PC-3 (cell line): ENCODE measurements at regions not wholly inside any gene's neighbourhood (a gene's known extent, or its start where the extent isn't known, plus 50 kb on each side); places are given as distances from the start of the nearest gene placed in this dataset.

Experiments used
- ATAC-seq: fragments of 200-7000 bp; cut with Tn5 transposase; 2 replicates; pipeline ENCODE4 v1.9.1; 2020; ENCODE audit warnings: mild to moderate bottlenecking, moderate library complexity
- BruUV-seq: library from RNA; stranded (reverse); fragments of 400-500 nt; replicated peaks from 2 replicates; lab custom pipeline; 2021; lab: Mats Ljungman, UMichigan
- CTCF ChIA-PET: fragments of 300-600 bp; sonication (Branson Sonifier 250); formaldehyde crosslinking; loops from one replicate; lab custom pipeline; 2022; ENCODE audit warnings: antibody characterized with exemption; lab: Charles Lee
- POLR2A ChIA-PET: fragments of 300-600 bp; sonication (Branson Sonifier 250); formaldehyde crosslinking; loops from one replicate; lab custom pipeline; 2022; ENCODE audit warnings: antibody characterized with exemption; ENCODE audit not compliant: unreplicated experiment; lab: Charles Lee
- DNase-seq: peaks from one replicate; pipeline ENCODE4 v3.0.0-alpha.2; 2015
- H2AFZ ChIP-seq: fragments of 300-600 bp; sonication (generic); 2 replicates; pipeline ENCODE4 v1.6.0; 2016; ENCODE audit warnings: antibody characterized with exemption, low read length
- H3F3A ChIP-seq: fragments of 300-600 bp; sonication (generic); one replicate; pipeline ENCODE4 v1.6.0; 2017; ENCODE audit warnings: antibody characterized with exemption, low read length, control low read depth, mild to moderate bottlenecking; ENCODE audit not compliant: unreplicated experiment
- H3K27ac ChIP-seq: fragments of 300-600 bp; sonication (generic); 2 replicates; pipeline ENCODE4 v1.5.1; 2016; ENCODE audit warnings: mild to moderate bottlenecking, low read length
- H3K27me3 ChIP-seq: fragments of 300-600 bp; sonication (generic); 2 replicates; pipeline ENCODE4 v1.6.1; 2016; ENCODE audit warnings: low read length, mixed read lengths
- H3K36me3 ChIP-seq: fragments of 300-600 bp; sonication (generic); 2 replicates; pipeline ENCODE4 v1.6.1; 2016; ENCODE audit warnings: low read depth, mixed run types, low read length, mixed read lengths
- H3K4me1 ChIP-seq: fragments of 300-600 bp; sonication (generic); 2 replicates; pipeline ENCODE4 v1.5.1; 2016; ENCODE audit warnings: low read length; ENCODE audit not compliant: insufficient read depth
- H3K4me2 ChIP-seq: fragments of 300-600 bp; sonication (generic); 2 replicates; pipeline ENCODE4 v1.6.0; 2016; ENCODE audit warnings: low read length
- H3K4me3 ChIP-seq: fragments of 300-600 bp; sonication (generic); 2 replicates; pipeline ENCODE4 v1.5.1; 2016; ENCODE audit warnings: mild to moderate bottlenecking, low read length, mixed read lengths
- H3K79me2 ChIP-seq: fragments of 300-600 bp; sonication (generic); 2 replicates; pipeline ENCODE4 v1.6.1; 2017; ENCODE audit warnings: low read length, mixed read lengths
- H3K9ac ChIP-seq: fragments of 300-600 bp; sonication (generic); 2 replicates; pipeline ENCODE4 v1.6.0; 2016; ENCODE audit warnings: mild to moderate bottlenecking, low read length
- H3K9me2 ChIP-seq: fragments of 300-600 bp; sonication (generic); replicated peaks from 2 replicates; pipeline ENCODE4 v1.6.1; 2016; ENCODE audit warnings: mixed run types, low read length, mixed read lengths
- H3K9me3 ChIP-seq: fragments of 300-600 bp; sonication (generic); 2 replicates; pipeline ENCODE4 v1.6.1; 2016; ENCODE audit warnings: low read length, mixed read lengths
- H4K20me1 ChIP-seq: fragments of 300-600 bp; sonication (generic); 2 replicates; pipeline ENCODE4 v1.6.1; 2016; ENCODE audit warnings: low read length, mixed read lengths
- CTCF ChIP-seq: fragments of 300-600 bp; sonication (generic); conservative IDR thresholded peaks from 2 replicates; pipeline ENCODE4 v1.5.1; 2017; ENCODE audit warnings: antibody characterized with exemption, low read depth, mild to moderate bottlenecking, low read length
- EZH2 ChIP-seq: fragments of 300-600 bp; sonication (generic); IDR thresholded peaks from one replicate; pipeline ENCODE4 v1.6.1; 2017; ENCODE audit warnings: antibody characterized with exemption, mild to moderate bottlenecking, low read length; ENCODE audit not compliant: unreplicated experiment
- EZH2phosphoT487 ChIP-seq: fragments of 300-600 bp; sonication (generic); IDR thresholded peaks from 2 replicates; pipeline ENCODE4 v1.6.1; 2018; ENCODE audit warnings: mild to moderate bottlenecking, antibody characterized with exemption, low read length, borderline replicate concordance
- intact Hi-C: fragments of 100-400 bp; cut with micrococcal nuclease; formaldehyde crosslinking; loops from 2 replicates; pipeline ENCODE4 v1.9.0; 2023

GRCh38 chr2:78056976-78057375 is 534.8 kb upstream of the LRRTM4 start:
- Histone ChIP-seq H3K79me2 (no peaks in the 10 kb centered on the region), H3K4me1 (no peaks in the 10 kb centered on the region), H4K20me1 (no peaks in the 10 kb centered on the region), H3K27ac (no peak overlapping the region), H2AFZ (no peak overlapping the region), H3K4me3 (no peak overlapping the region), H3F3A (no peaks in the 10 kb centered on the region), H3K27me3 (no peaks in the 10 kb centered on the region), H3K9ac (no peak overlapping the region), H3K4me2 (no peak overlapping the region), H3K9me3 (0 out of 2 replicates have a peak, but pooled peaks cover 2% of the 10 kb centered on the region), H3K9me2 (no peaks in the 10 kb centered on the region), H3K36me3 (no peaks in the 10 kb centered on the region)
- ATAC-seq (no peak), DNase-seq (no peak)
- CTCF ChIA-PET: no interaction called here
- POLR2A ChIA-PET: no interaction called here
- TF ChIP-seq CTCF (no peak), EZH2 (no peak), EZH2phosphoT487 (no peak)
- intact Hi-C loops: no loop called here
- no TSS peak for BruUV-seq

DNA sequence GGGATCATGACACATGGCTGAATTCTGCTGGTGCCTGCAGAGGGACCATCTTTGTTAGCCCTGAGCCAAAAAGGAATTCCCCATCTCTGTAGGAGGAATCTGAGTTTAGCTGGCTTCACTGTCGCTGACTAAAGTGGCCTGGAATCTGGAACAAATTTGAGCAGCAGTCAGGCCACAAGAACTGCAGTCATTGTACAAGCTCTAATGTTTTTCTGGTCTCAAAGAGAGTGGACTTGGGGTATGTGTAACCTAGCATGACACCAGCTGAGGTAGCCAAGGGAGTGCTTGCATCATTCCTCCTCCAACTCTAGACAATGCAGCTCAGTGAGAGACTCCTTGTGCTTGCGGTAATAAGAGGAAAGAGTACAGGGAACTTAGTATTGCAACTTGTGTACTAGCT is 539.1 kb upstream of the LRRTM4 start:
- no peak for ATAC-seq
- Histone ChIP-seq H3K79me2 (no peaks in the 10 kb centered on the region), H3K9ac (no peak overlapping the region), H3K27me3 (no peaks in the 10 kb centered on the region), H3K4me2 (no peak overlapping the region), H2AFZ (no peak overlapping the region), H3K4me3 (no peak overlapping the region), H3K36me3 (no peaks in the 10 kb centered on the region), H3K27ac (no peak overlapping the region), H4K20me1 (no peaks in the 10 kb centered on the region), H3K4me1 (no peaks in the 10 kb centered on the region), H3K9me3 (no peaks in the 10 kb centered on the region), H3F3A (no peaks in the 10 kb centered on the region), H3K9me2 (no peaks in the 10 kb centered on the region)
- TF ChIP-seq EZH2: no peak
- DNase-seq: no peak
- ChIA-PET POLR2A (no interaction called here), CTCF (no interaction called here)
- intact Hi-C loops: no loop called here
- BruUV-seq: no TSS peak

GRCh38 chr2:78061732-78062131 is 539.6 kb upstream of the LRRTM4 start:
- POLR2A ChIA-PET: no interaction called here
- Histone ChIP-seq H4K20me1 (no peaks in the 10 kb centered on the region), H3K27ac (no peak overlapping the region), H3K9ac (no peak overlapping the region), H2AFZ (no peak overlapping the region), H3K9me3 (no peaks in the 10 kb centered on the region), H3K36me3 (no peaks in the 10 kb centered on the region), H3K79me2 (no peaks in the 10 kb centered on the region), H3K27me3 (no peaks in the 10 kb centered on the region), H3K4me2 (no peak overlapping the region), H3K9me2 (no peaks in the 10 kb centered on the region), H3K4me3 (no peak overlapping the region), H3F3A (no peaks in the 10 kb centered on the region), H3K4me1 (no peaks in the 10 kb centered on the region)
- DNase-seq: no peak
- intact Hi-C loops: no loop called here
- TF ChIP-seq CTCF: no peak
- TF ChIP-seq EZH2phosphoT487: no peak
- TF ChIP-seq EZH2: no peak
- no TSS peak for BruUV-seq
- CTCF ChIA-PET: no interaction called here
- ATAC-seq: no peak
